ENCODE measurements at regions not wholly inside any gene's neighbourhood (a gene's known extent, or its start where the extent isn't known, plus 50 kb on each side); places are given as distances from the start of the nearest gene placed in this dataset.
A peak's percentile ranks its signal among the peaks of the same experiment; 100 is the strongest.

DNA sequence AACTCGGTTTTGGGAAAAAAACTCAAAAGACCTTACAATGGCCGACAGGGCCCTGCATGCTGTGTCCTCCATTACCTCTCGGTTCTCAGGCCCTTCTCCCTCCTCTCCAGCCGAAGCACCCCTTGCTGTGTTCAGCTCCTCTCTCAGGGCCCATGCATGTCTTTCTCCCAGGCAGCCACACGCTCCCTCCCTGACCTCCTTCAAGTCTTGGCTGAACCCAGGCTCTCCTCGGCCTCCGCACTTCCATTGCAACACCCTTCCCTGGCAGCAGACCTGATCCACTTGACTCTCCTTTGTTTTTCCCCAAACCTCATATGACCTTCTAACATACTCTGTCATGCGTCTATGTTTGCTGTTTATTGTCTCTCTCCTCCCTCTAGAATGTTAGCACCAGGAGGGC is 114.0 kb downstream of the CYP26B1 start:
- BruUV-seq (replicated peaks), result no TSS peak
- H3K9me2 ChIP-seq (ENCODE audit: insufficient read depth), result no peaks in the 10 kb centered on the region
- intact Hi-C loops (cut with micrococcal nuclease; ENCODE audit: unreplicated experiment), result no loop called here
- no peaks in the 10 kb centered on the region for H3K27me3 ChIP-seq (ENCODE audit: insufficient read depth, low read depth)
- H3K27ac ChIP-seq, result no peak overlapping the region
- no peaks in the 10 kb centered on the region for H3K9me3 ChIP-seq (ENCODE audit: insufficient read depth, low read depth)
- H3K4me2 ChIP-seq, result no peak overlapping the region
- H3K4me3 ChIP-seq, result no peak overlapping the region
- H4K20me1 ChIP-seq (ENCODE audit: insufficient read depth), result no peaks in the 10 kb centered on the region
- no peaks in the 10 kb centered on the region for H3K36me3 ChIP-seq (ENCODE audit: low read depth)
- no peak for DNase-seq
- H2AFZ ChIP-seq, result no peak overlapping the region
- TF ChIP-seq CTCF (conservative IDR thresholded peaks at IDR 0.05) (no peak), EZH2 (IDR thresholded peaks at IDR 0.05; ENCODE audit: low read depth) (no peak)
- ChIA-PET CTCF (no interaction called here), POLR2A (ENCODE audit: unreplicated experiment) (no interaction called here)
- H3K4me1 ChIP-seq (replicated peaks; ENCODE audit: insufficient read depth), result peaks cover 14% of the 10 kb centered on the region
- no peaks in the 10 kb centered on the region for H3F3A ChIP-seq (ENCODE audit: insufficient read depth, low read depth)
- no peaks in the 10 kb centered on the region for H3K79me2 ChIP-seq (ENCODE audit: low read depth)

DNA sequence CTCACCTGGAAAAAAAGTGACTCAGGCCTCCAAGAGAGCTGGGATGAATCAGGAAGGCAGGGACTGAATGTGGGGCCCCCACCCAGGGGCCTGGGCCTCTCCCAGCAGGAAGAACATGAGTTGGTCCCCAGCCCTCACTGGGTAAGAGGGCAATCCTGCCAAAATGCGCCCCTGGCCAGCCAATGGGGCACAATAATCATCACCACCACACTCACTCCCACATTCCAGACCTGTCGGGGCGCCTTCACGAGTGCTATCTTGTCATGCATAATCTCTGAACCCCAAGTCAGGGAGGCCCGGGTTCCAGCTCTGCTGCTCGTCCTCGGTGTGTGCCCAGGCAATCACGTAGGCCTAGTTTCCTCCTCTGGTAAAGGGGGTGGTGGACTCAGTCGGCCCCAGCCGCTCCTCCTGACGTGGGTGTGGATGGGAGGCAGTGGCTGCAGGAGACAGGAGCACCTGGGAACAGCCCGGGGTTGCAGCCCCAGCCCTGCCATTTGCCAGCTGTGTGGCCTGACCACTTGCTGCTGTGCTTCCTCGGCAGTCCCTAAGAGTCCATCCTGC is 115.1 kb downstream of the CYP26B1 start:
- Histone ChIP-seq H3K27me3 (ENCODE audit: insufficient read depth, low read depth) (no peaks in the 10 kb centered on the region), H3K27ac (no peak overlapping the region), H3K36me3 (ENCODE audit: low read depth) (no peaks in the 10 kb centered on the region), H4K20me1 (ENCODE audit: insufficient read depth) (no peaks in the 10 kb centered on the region), H3K9me3 (ENCODE audit: insufficient read depth, low read depth) (no peaks in the 10 kb centered on the region), H3K4me3 (no peak overlapping the region), H3K9me2 (ENCODE audit: insufficient read depth) (no peaks in the 10 kb centered on the region), H3K4me1 (replicated peaks; ENCODE audit: insufficient read depth) (peaks cover 14% of the 10 kb centered on the region), H3K4me2 (peak overlapping the region; percentile 43), H3F3A (ENCODE audit: insufficient read depth, low read depth) (no peaks in the 10 kb centered on the region), H2AFZ (no peak overlapping the region), H3K79me2 (ENCODE audit: low read depth) (no peaks in the 10 kb centered on the region)
- BruUV-seq (replicated peaks), result no TSS peak
- ChIA-PET POLR2A (ENCODE audit: unreplicated experiment) (no interaction called here), CTCF (no interaction called here)
- intact Hi-C loops (cut with micrococcal nuclease; ENCODE audit: unreplicated experiment), result no loop called here
- DNase-seq, result no peak
- TF ChIP-seq EZH2 (IDR thresholded peaks at IDR 0.05; ENCODE audit: low read depth), result no peak
- TF ChIP-seq CTCF (conservative IDR thresholded peaks at IDR 0.05), result no peak

GRCh38 chr2:72031346-72032110 is 116.1 kb downstream of the CYP26B1 start:
- no peaks in the 10 kb centered on the region for H3K9me3 ChIP-seq (ENCODE audit: insufficient read depth, low read depth)
- no peaks in the 10 kb centered on the region for H3K36me3 ChIP-seq (ENCODE audit: low read depth)
- no peaks in the 10 kb centered on the region for H3F3A ChIP-seq (ENCODE audit: insufficient read depth, low read depth)
- H3K27me3 ChIP-seq (ENCODE audit: insufficient read depth, low read depth), result no peaks in the 10 kb centered on the region
- H3K4me1 ChIP-seq (replicated peaks; ENCODE audit: insufficient read depth), result peaks cover 14% of the 10 kb centered on the region
- ChIA-PET POLR2A (ENCODE audit: unreplicated experiment) (no interaction called here), CTCF (no interaction called here)
- no peak overlapping the region for H2AFZ ChIP-seq
- TF ChIP-seq CTCF (conservative IDR thresholded peaks at IDR 0.05) (no peak), EZH2 (IDR thresholded peaks at IDR 0.05; ENCODE audit: low read depth) (no peak)
- no peaks in the 10 kb centered on the region for H3K79me2 ChIP-seq (ENCODE audit: low read depth)
- no peak overlapping the region for H3K4me2 ChIP-seq
- intact Hi-C loops (cut with micrococcal nuclease; ENCODE audit: unreplicated experiment), result no loop called here
- H3K4me3 ChIP-seq, result no peak overlapping the region
- H4K20me1 ChIP-seq (ENCODE audit: insufficient read depth), result no peaks in the 10 kb centered on the region
- H3K9me2 ChIP-seq (ENCODE audit: insufficient read depth), result no peaks in the 10 kb centered on the region
- no TSS peak for BruUV-seq (replicated peaks)
- no peak for DNase-seq
- no peak overlapping the region for H3K27ac ChIP-seq

Measured in PC-9 (cell line).